SK-N-SH treated with all-trans-retinoic acid at 6 μM for 48 hours (cell line): ENCODE measurements at regions not wholly inside any gene's neighbourhood (a gene's known extent, or its start where the extent isn't known, plus 50 kb on each side); places are given as distances from the start of the nearest gene placed in this dataset.

Source experiments
- ARNTL ChIP-seq: fragments of 450-650 bp; formaldehyde crosslinking; IDR thresholded peaks from 2 replicates; pipeline ENCODE4 v1.5.0; 2020; ENCODE audit warnings: low read depth, mild to moderate bottlenecking, moderate library complexity, borderline replicate concordance
- CREB5 ChIP-seq: fragments of 250-450 bp; sonication (Bioruptor Pico); IDR thresholded peaks from 2 replicates; pipeline ENCODE4 v1.5.1; 2020; ENCODE audit warnings: low read depth, mild to moderate bottlenecking, moderate library complexity
- CSRNP3 ChIP-seq: fragments of 250-450 bp; sonication (Bioruptor Pico); IDR thresholded peaks from 2 replicates; pipeline ENCODE4 v1.5.1; 2021; ENCODE audit warnings: mild to moderate bottlenecking, moderate library complexity
- ISL1 ChIP-seq: fragments of 250-450 bp; sonication (Bioruptor Pico); IDR thresholded peaks from 2 replicates; pipeline ENCODE4 v2.1.2; 2022; ENCODE audit warnings: mild to moderate bottlenecking, moderate library complexity
- PATZ1 ChIP-seq: fragments of 250-450 bp; sonication (Bioruptor Pico); IDR thresholded peaks from 2 replicates; pipeline ENCODE4 v1.8.0; 2020; ENCODE audit warnings: mild to moderate bottlenecking, moderate library complexity, borderline replicate concordance
- POU6F1 ChIP-seq: fragments of 250-450 bp; sonication (Bioruptor Pico); IDR thresholded peaks from 2 replicates; pipeline ENCODE4 v1.8.0; 2021; ENCODE audit warnings: low read depth, mild to moderate bottlenecking, moderate library complexity, borderline replicate concordance
- SNAI2 ChIP-seq: fragments of 250-450 bp; sonication (Bioruptor Pico); IDR thresholded peaks from 2 replicates; pipeline ENCODE4 v1.5.0; 2020; ENCODE audit warnings: mild to moderate bottlenecking, moderate library complexity
- TCF4 ChIP-seq: fragments of 250-450 bp; sonication (Bioruptor Pico); IDR thresholded peaks from 2 replicates; pipeline ENCODE4 v1.8.0; 2021; ENCODE audit warnings: mild to moderate bottlenecking, moderate library complexity, borderline replicate concordance
- TOX ChIP-seq: fragments of 250-450 bp; sonication (Bioruptor Pico); IDR thresholded peaks from 2 replicates; pipeline ENCODE4 v1.8.0; 2021; ENCODE audit warnings: mild to moderate bottlenecking, moderate library complexity, borderline replicate concordance
- ZNF565 ChIP-seq: fragments of 450-650 bp; formaldehyde crosslinking; conservative IDR thresholded peaks from 2 replicates; pipeline ENCODE4 v1.5.0; 2020; ENCODE audit warnings: low read depth, mild to moderate bottlenecking, moderate library complexity
- ZNF70 ChIP-seq: fragments of 450-650 bp; formaldehyde crosslinking; IDR thresholded peaks from 2 replicates; pipeline ENCODE4 v1.5.0; 2020; ENCODE audit warnings: mild to moderate bottlenecking, moderate library complexity

- TF ChIP-seq POU6F1 (CRISPR knock-in tag): no peak
- TF ChIP-seq ISL1 (CRISPR knock-in tag): no peak
- no peak for TF ChIP-seq TCF4 (CRISPR knock-in tag)
- TF ChIP-seq TOX (CRISPR knock-in tag): no peak
- no peak for TF ChIP-seq ZNF70
- no peak for TF ChIP-seq ZNF565 (CRISPR knock-in tag)
- no peak for TF ChIP-seq PATZ1 (CRISPR knock-in tag)
- no peak for TF ChIP-seq CSRNP3
- no peak for TF ChIP-seq SNAI2
- TF ChIP-seq CREB5 (CRISPR knock-in tag): no peak
- TF ChIP-seq ARNTL (CRISPR knock-in tag): no peak
Observed at GRCh38 chr17:70017941-70018340, 57.1 kb upstream of the KCNJ16 start.
